Neural crest cell (in vitro differentiated cells): ENCODE measurements at regions not wholly inside any gene's neighbourhood (a gene's known extent, or its start where the extent isn't known, plus 50 kb on each side); places are given as distances from the start of the nearest gene placed in this dataset.

Experiments used
- DNase-seq: peaks from one replicate; pipeline ENCODE4 v3.0.0; 2021; ENCODE audit warnings: low read depth, mixed read lengths, low spot score
- H3K27ac Mint-ChIP-seq: one replicate; pipeline ENCODE4 v1.8.0; 2021; ENCODE audit warnings: mild to moderate bottlenecking, mixed read lengths; ENCODE audit not compliant: unreplicated experiment
- H3K27me3 Mint-ChIP-seq: 2 replicates; pipeline ENCODE4 v1.8.0; 2021; ENCODE audit warnings: low read depth, mild to moderate bottlenecking, mixed read lengths
- H3K36me3 Mint-ChIP-seq: 2 replicates; pipeline ENCODE4 v1.8.0; 2021; ENCODE audit warnings: low read depth, mild to moderate bottlenecking, mixed read lengths
- H3K4me1 Mint-ChIP-seq: 2 replicates; pipeline ENCODE4 v1.8.0; 2021; ENCODE audit warnings: mixed read lengths
- H3K4me3 Mint-ChIP-seq: one replicate; pipeline ENCODE4 v1.8.0; 2021; ENCODE audit warnings: mild to moderate bottlenecking, mixed read lengths
- H3K9me3 Mint-ChIP-seq: 2 replicates; pipeline ENCODE4 v1.8.0; 2021; ENCODE audit warnings: mixed read lengths
- TF ChIP-seq, protein P1 (sequence below): fragments of 200-600 bp; sonication (generic); conservative IDR thresholded peaks from 2 replicates; pipeline ENCODE4 v1.5.0; 2021; ENCODE audit warnings: antibody characterized with exemption, mild to moderate bottlenecking

DNA sequence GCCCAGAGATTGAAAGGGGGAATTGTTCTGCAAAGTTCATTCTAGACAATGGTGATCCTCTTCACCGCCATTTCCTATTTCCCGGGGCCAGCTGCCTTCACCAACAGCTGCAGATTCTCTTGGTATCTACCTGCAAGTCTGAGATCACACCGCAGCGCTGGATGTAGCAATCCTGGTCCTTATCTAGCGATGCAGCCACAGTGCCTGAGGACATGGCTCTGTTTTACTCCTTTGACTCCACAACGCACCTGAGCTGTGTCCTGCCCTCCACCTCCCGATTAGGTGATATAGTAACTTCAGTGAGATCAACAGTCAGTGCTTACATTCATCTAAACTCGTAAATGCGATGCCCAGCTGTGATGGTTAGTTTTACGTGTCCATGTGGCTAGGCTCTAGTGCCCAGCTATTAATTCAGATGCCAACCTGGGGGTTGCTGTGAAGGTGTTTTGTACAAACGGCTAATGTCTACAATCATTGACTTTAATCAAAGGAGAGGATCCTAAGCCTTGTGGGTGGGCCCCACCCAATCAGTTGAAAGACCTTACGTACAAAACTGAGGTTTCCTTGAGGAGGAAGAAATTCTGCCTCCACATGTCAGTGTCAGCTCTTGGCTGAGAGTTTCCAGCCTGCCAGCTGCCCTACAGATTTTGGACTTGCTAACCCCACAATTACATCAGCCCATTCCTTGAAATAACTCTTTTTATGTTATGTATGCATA is 189.8 kb downstream of the SH3BP4 start:
- Mint-ChIP-seq H3K27ac (no peak overlapping the region), H3K4me1 (peaks cover 4% of the 10 kb centered on the region), H3K9me3 (no peaks in the 10 kb centered on the region), H3K27me3 (no peaks in the 10 kb centered on the region), H3K4me3 (no peak overlapping the region), H3K36me3 (no peaks in the 10 kb centered on the region)
- TF ChIP-seq, protein P1, sequence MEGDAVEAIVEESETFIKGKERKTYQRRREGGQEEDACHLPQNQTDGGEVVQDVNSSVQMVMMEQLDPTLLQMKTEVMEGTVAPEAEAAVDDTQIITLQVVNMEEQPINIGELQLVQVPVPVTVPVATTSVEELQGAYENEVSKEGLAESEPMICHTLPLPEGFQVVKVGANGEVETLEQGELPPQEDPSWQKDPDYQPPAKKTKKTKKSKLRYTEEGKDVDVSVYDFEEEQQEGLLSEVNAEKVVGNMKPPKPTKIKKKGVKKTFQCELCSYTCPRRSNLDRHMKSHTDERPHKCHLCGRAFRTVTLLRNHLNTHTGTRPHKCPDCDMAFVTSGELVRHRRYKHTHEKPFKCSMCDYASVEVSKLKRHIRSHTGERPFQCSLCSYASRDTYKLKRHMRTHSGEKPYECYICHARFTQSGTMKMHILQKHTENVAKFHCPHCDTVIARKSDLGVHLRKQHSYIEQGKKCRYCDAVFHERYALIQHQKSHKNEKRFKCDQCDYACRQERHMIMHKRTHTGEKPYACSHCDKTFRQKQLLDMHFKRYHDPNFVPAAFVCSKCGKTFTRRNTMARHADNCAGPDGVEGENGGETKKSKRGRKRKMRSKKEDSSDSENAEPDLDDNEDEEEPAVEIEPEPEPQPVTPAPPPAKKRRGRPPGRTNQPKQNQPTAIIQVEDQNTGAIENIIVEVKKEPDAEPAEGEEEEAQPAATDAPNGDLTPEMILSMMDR, result no peak
- no peak for DNase-seq

DNA sequence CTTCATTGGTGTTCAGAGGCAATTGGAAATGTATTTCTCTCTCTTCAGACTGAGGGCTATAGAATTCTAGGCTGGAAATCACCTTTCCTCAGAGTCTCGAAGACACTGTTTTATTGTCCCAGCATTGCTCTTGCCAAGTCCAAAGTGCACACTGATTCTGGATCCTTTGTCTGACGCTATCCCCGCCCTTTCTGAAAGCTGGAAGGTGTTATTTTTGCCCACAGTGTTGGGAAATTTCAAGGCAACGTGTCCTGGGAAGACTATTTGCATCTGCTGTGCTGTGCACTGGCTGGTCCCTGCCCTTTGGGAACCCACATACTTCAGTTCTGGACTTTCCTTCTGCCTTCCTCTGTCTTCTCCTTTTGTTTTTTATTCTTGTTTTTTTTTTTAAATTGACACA is 190.8 kb downstream of the SH3BP4 start:
- H3K27me3 Mint-ChIP-seq, result no peaks in the 10 kb centered on the region
- TF ChIP-seq, protein P1, result no peak
- no peak overlapping the region for H3K27ac Mint-ChIP-seq
- no peak overlapping the region for H3K4me3 Mint-ChIP-seq
- H3K9me3 Mint-ChIP-seq, result no peaks in the 10 kb centered on the region
- DNase-seq, result no peak
- H3K4me1 Mint-ChIP-seq, result peaks cover 4% of the 10 kb centered on the region
- H3K36me3 Mint-ChIP-seq, result no peaks in the 10 kb centered on the region

DNA sequence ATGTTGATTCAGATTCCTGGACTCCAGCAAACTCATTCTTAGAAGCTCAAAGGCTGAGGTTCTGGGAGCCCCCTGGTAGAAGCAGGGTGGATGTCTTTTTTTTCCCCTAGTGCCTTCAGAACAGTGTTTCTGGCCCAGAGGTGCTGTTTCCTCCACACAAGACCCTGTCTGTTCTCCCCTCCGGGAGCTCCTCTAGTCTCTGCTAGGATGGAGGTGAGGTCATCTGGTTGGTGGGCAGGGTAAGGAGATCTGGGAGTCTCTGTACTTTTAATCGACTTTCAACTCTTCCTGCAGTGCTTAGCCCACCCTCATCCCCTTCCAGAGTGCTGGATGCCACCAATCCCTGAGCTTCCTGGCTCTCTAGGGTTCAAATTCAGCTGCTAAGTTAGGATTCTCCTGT is 192.0 kb downstream of the SH3BP4 start:
- Mint-ChIP-seq H3K27ac (no peak overlapping the region), H3K27me3 (no peaks in the 10 kb centered on the region)

DNA sequence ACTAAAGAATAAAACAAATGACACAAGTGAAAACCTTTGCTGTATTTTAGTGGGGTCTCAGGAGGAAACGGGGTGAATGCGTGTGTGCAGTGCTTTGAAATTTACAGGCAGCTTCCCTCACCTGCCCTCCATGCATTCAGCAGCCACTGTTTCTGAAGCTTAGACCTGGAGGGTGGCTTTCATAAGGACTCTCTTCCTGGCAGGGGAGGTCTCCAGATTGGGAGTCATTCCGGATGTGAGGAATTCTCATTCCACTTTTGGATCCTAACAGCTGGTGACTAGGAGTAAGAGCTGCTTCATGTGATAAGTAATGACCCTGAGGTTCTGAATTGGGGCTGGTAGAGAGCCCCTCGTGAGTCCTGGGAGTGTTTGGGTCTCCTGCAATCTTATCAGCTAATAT is 192.5 kb downstream of the SH3BP4 start:
- Mint-ChIP-seq H3K9me3 (peaks cover 2% of the 10 kb centered on the region), H3K36me3 (no peaks in the 10 kb centered on the region), H3K4me3 (no peak overlapping the region), H3K27ac (peak overlapping the region; percentile 29), H3K27me3 (no peaks in the 10 kb centered on the region), H3K4me1 (peaks cover 9% of the 10 kb centered on the region)
- no peak for DNase-seq
- TF ChIP-seq, protein P1, result no peak

More for the DNA sequence above, 192.0 kb downstream of the SH3BP4 start:
- DNase-seq, result no peak
- Mint-ChIP-seq H3K9me3 (no peaks in the 10 kb centered on the region), H3K36me3 (no peaks in the 10 kb centered on the region), H3K4me1 (peaks cover 4% of the 10 kb centered on the region), H3K4me3 (no peak overlapping the region)
- TF ChIP-seq, protein P1, result no peak

DNA sequence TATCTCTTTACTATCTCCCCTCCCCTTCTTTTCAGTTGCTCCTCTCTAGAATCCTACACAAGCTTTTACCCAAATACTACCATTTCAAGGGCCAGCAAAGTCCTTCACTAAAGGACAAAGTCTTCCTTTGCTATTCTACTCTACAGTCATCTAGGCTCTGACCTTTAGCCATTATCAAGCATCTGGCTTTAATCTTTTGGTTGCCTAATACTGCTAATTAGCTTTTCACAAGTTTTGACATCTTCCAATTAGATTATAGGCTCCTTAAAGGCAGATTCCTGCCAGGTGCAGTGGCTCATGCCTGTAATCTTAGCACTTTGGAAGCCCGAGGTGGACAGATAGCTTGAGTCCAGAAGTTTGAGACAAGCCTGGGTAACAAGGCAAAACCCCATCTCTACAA is 194.4 kb downstream of the SH3BP4 start:
- DNase-seq, result no peak
- TF ChIP-seq, protein P1, result no peak
- Mint-ChIP-seq H3K36me3 (no peaks in the 10 kb centered on the region), H3K9me3 (peaks cover 4% of the 10 kb centered on the region), H3K27ac (no peak overlapping the region), H3K27me3 (no peaks in the 10 kb centered on the region), H3K4me3 (no peak overlapping the region), H3K4me1 (peaks cover 21% of the 10 kb centered on the region)
